Thymus (tissue), 11 donors: ENCODE measurements at regions not wholly inside any gene's neighbourhood (a gene's known extent, or its start where the extent isn't known, plus 50 kb on each side); places are given as distances from the start of the nearest gene placed in this dataset.

ENCODE experiments used
- DNase-seq, 9 donors: peaks; one replicate each; pipeline ENCODE4 v3.0.0-alpha.2; 2013; ENCODE audit warnings: low spot score in 9 of 9, low read depth in 6 of 9, missing footprints in 1 of 9
- H3K27ac ChIP-seq, 2 donors: one replicate each; pipeline ENCODE4 v1.5.1; 2013; ENCODE audit warnings: control low read depth in 1 of 2, low read depth in 1 of 2, low read length in 1 of 2, mild to moderate bottlenecking in 1 of 2, moderate library complexity in 1 of 2
- H3K27me3 ChIP-seq, 2 donors: one replicate each; pipeline ENCODE4 v1.5.1; 2013; ENCODE audit warnings: low read length in 1 of 2; ENCODE audit not compliant: control insufficient read depth in 2 of 2, insufficient read depth in 1 of 2
- H3K36me3 ChIP-seq, 2 donors: one replicate each; pipeline ENCODE4 v1.5.1; 2013; ENCODE audit warnings: low read length in 1 of 2, mild to moderate bottlenecking in 1 of 2, moderate library complexity in 1 of 2; ENCODE audit not compliant: control insufficient read depth in 2 of 2, insufficient read depth in 2 of 2
- H3K4me1 ChIP-seq, 2 donors: one replicate each; pipeline ENCODE4 v1.5.1; 2013; ENCODE audit warnings: low read length in 2 of 2; ENCODE audit not compliant: control insufficient read depth in 2 of 2, insufficient read depth in 2 of 2
- H3K4me3 ChIP-seq, 2 donors: one replicate each; pipeline ENCODE4 v1.5.1; 2013; ENCODE audit warnings: low read length in 2 of 2, control low read depth in 1 of 2, mild to moderate bottlenecking in 1 of 2
- H3K9me3 ChIP-seq, 2 donors: one replicate each; pipeline ENCODE4 v1.5.1; 2013; ENCODE audit warnings: low read length in 1 of 2, mild to moderate bottlenecking in 1 of 2; ENCODE audit not compliant: control insufficient read depth in 2 of 2, insufficient read depth in 1 of 2
- WGBS: extraction: QIAGEN DNeasy Blood & Tissue Kit; methylation state at CpG from one replicate; pipeline ENCODE4 v1.1.7; 2013; 5-methylcytosine and 5-hydroxymethylcytosine counted together
- donor health status: healthy.

- H3K36me3 ChIP-seq, result no peaks in the 10 kb centered on the region
- H3K27me3 ChIP-seq, result no peaks in the 10 kb centered on the region
- peaks cover 0 to 28% of the 10 kb centered on the region in 2 donors for H3K4me1 ChIP-seq
- WGBS, result 82% methylated on average over 8 of the region's 8 CpGs
- no peak overlapping the region for H3K27ac ChIP-seq
- DNase-seq, result no peak
- no peaks in the 10 kb centered on the region for H3K9me3 ChIP-seq
- no peak overlapping the region for H3K4me3 ChIP-seq
Measured at GRCh38 chr22:44436736-44437135, 61.3 kb downstream of the RTL6 start.

DNA sequence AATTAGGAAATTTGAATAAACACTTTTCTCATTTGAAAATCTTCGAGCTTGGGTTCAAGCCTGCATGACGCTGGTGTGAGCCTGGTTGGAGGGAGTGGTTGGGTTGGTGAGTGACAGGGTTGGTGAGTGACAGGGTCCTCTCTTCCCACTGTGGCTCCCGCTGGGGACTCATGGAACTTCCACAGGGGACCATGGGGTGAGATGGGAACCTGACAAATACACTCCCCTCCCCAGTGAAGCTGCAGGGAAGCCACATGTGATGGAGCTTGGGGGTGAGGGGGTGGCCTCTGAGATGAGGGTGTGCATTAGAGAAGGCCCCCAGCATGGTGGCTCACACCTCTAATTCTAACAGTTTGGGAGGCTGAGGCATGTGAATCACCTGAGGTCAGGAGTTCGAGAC lies 66.8 kb downstream of the RTL6 start:
- Histone ChIP-seq H3K9me3 (no peaks in the 10 kb centered on the region), H3K27me3 (no peaks in the 10 kb centered on the region), H3K27ac (no peak overlapping the region), H3K36me3 (no peaks in the 10 kb centered on the region), H3K4me1 (peaks cover 0 to 4% of the 10 kb centered on the region in 2 donors), H3K4me3 (no peak overlapping the region)
- WGBS, result 95% methylated on average over 4 of the region's 4 CpGs
- no peak for DNase-seq

GRCh38 chr22:44430716-44431115 lies 67.3 kb downstream of the RTL6 start:
- Histone ChIP-seq H3K4me1 (peaks cover 0 to 4% of the 10 kb centered on the region in 2 donors), H3K27ac (no peak overlapping the region), H3K36me3 (no peaks in the 10 kb centered on the region), H3K27me3 (no peaks in the 10 kb centered on the region), H3K4me3 (no peak overlapping the region), H3K9me3 (no peaks in the 10 kb centered on the region)
- WGBS, result 96% methylated on average over 7 of the region's 7 CpGs
- no peak for DNase-seq

- H3K27ac ChIP-seq, result no peak overlapping the region
- no peak overlapping the region for H3K4me3 ChIP-seq
- no peak for DNase-seq
- peaks cover 0 to 8% of the 10 kb centered on the region in 2 donors for H3K4me1 ChIP-seq
- WGBS, result 96% methylated on average over 16 of the region's 16 CpGs
- no peaks in the 10 kb centered on the region for H3K27me3 ChIP-seq
- no peaks in the 10 kb centered on the region for H3K36me3 ChIP-seq
- no peaks in the 10 kb centered on the region for H3K9me3 ChIP-seq
Measured at GRCh38 chr22:44429941-44430587, 68.0 kb downstream of the RTL6 start.

GRCh38 chr22:44428941-44429830 lies 68.8 kb downstream of the RTL6 start:
- Histone ChIP-seq H3K27ac (no peak overlapping the region), H3K4me3 (no peak overlapping the region), H3K9me3 (no peaks in the 10 kb centered on the region), H3K36me3 (no peaks in the 10 kb centered on the region), H3K4me1 (peaks cover 0 to 9% of the 10 kb centered on the region in 2 donors), H3K27me3 (no peaks in the 10 kb centered on the region)
- 86% methylated on average over 13 of the region's 13 CpGs for WGBS
- no peak for DNase-seq

DNA sequence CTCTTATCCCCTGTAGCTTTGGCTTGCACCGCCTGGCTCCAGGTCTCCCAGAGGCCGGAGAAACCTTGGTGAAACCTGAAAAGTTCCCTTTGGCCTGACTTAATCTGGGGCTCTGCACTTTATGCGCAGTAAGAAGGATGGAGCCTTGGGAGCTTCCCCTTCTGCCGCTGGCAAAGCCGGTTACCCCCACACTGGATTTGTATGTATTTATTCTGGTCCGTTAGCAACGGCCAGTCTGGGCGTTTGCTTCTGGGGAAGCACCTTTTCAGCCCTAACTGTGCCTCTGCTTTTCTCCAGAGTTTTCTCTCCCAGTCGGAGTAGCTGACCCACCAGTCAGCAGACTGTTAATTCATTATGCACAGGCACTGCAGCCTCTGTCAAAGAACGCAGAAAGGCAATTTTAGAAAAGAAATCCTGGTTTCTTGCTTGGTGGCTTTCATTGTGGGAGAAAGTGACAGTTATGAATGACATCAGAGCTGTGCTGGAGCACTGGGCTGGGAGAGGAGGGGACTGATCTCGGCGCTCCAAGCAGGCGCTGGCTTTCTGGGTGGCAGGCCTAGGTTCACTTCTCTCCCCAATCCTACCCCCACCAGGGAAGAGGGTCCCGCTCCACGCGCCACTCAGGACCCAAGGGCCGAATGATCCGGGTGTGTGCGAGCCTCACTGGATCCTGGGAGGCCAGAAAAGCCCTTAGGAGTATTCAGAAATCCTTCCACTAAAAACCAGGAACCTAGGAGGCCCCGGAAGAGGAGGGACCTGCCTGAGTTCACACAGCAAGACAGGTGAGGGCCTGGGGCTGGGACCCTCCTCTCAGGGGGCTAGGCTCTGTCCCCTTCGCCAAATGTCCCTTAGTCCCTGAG lies 70.2 kb downstream of the RTL6 start:
- WGBS, result 94% methylated on average over 21 of the region's 21 CpGs
- DNase-seq, result no peak
- no peak overlapping the region for H3K4me3 ChIP-seq
- no peaks in the 10 kb centered on the region for H3K27me3 ChIP-seq
- H3K36me3 ChIP-seq, result no peaks in the 10 kb centered on the region
- no peak overlapping the region for H3K27ac ChIP-seq
- H3K4me1 ChIP-seq, result peaks cover 0 to 9% of the 10 kb centered on the region in 2 donors
- no peaks in the 10 kb centered on the region for H3K9me3 ChIP-seq

- 92% methylated on average over 11 of the region's 11 CpGs for WGBS
- Histone ChIP-seq H3K4me3 (no peak overlapping the region), H3K36me3 (no peaks in the 10 kb centered on the region), H3K27me3 (no peaks in the 10 kb centered on the region), H3K27ac (no peak overlapping the region), H3K9me3 (no peaks in the 10 kb centered on the region), H3K4me1 (peaks cover 0 to 12% of the 10 kb centered on the region in 2 donors)
- DNase-seq, result no peak
Measured at GRCh38 chr22:44426981-44427380, 71.1 kb downstream of the RTL6 start.

- Histone ChIP-seq H3K27ac (no peak overlapping the region), H3K4me1 (peaks cover 0 to 8% of the 10 kb centered on the region in 2 donors), H3K9me3 (no peaks in the 10 kb centered on the region), H3K36me3 (no peaks in the 10 kb centered on the region), H3K4me3 (no peak overlapping the region), H3K27me3 (no peaks in the 10 kb centered on the region)
- DNase-seq, result no peak
- 94% methylated on average over 5 of the region's 5 CpGs for WGBS
Measured at GRCh38 chr22:44425694-44426045, 72.4 kb downstream of the RTL6 start.
